Raji (cell line): ENCODE measurements at regions not wholly inside any gene's neighbourhood (a gene's known extent, or its start where the extent isn't known, plus 50 kb on each side); places are given as distances from the start of the nearest gene placed in this dataset.

Experiments used
- POLR2A ChIP-seq: IDR thresholded peaks from 2 replicates; pipeline ENCODE4 v1.6.1; 2011; ENCODE audit warnings: low read depth, low read length, control low read depth; ENCODE audit not compliant: insufficient read depth

GRCh38 chr11:119513131-119513805 is 90.3 kb upstream of the THY1 start:
- no peak for TF ChIP-seq POLR2A

GRCh38 chr11:119512369-119512768 is 89.4 kb upstream of the THY1 start:
- TF ChIP-seq POLR2A = no peak

GRCh38 chr11:119511614-119512306 is 88.8 kb upstream of the THY1 start:
- no peak for TF ChIP-seq POLR2A

GRCh38 chr11:119509969-119510401 is 87.0 kb upstream of the THY1 start:
- TF ChIP-seq POLR2A = 0 out of 2 replicates have a peak, but pooled peaks have one; percentile 27

GRCh38 chr11:119509282-119509841 is 86.4 kb upstream of the THY1 start:
- TF ChIP-seq POLR2A = no peak

- TF ChIP-seq POLR2A = no peak
Measured at GRCh38 chr11:119506436-119506835, 83.5 kb upstream of the THY1 start.

- TF ChIP-seq POLR2A = no peak
Measured at GRCh38 chr11:119505861-119506260, 82.9 kb upstream of the THY1 start.

GRCh38 chr11:119505071-119505470 is 82.1 kb upstream of the THY1 start:
- TF ChIP-seq POLR2A = no peak

- TF ChIP-seq POLR2A = no peak
Measured at GRCh38 chr11:119504371-119504770, 81.4 kb upstream of the THY1 start.

- TF ChIP-seq POLR2A = no peak
Measured at GRCh38 chr11:119501777-119502405, 78.9 kb upstream of the THY1 start.

- no peak for TF ChIP-seq POLR2A
Measured at GRCh38 chr11:119497717-119498116, 74.7 kb upstream of the THY1 start.

GRCh38 chr11:119496997-119497396 is 74.0 kb upstream of the THY1 start:
- TF ChIP-seq POLR2A = no peak

GRCh38 chr11:119496469-119496868 is 73.5 kb upstream of the THY1 start:
- no peak for TF ChIP-seq POLR2A

- no peak for TF ChIP-seq POLR2A
Measured at GRCh38 chr11:119493712-119494111, 70.7 kb upstream of the THY1 start.

- TF ChIP-seq POLR2A = no peak
Measured at GRCh38 chr11:119491753-119492510, 69.0 kb upstream of the THY1 start.
